Glutamatergic neuron (in vitro differentiated cells): ENCODE measurements at regions not wholly inside any gene's neighbourhood (a gene's known extent, or its start where the extent isn't known, plus 50 kb on each side); places are given as distances from the start of the nearest gene placed in this dataset.

ENCODE experiments used
- DNase-seq: peaks from one replicate; pipeline ENCODE4 v3.0.0; 2022
- H3K27ac Mint-ChIP-seq: one replicate; pipeline ENCODE4 v1.8.0; 2020; ENCODE audit warnings: mild to moderate bottlenecking, mixed read lengths, inconsistent platforms; ENCODE audit not compliant: unreplicated experiment
- H3K27me3 Mint-ChIP-seq: one replicate; pipeline ENCODE4 v1.8.0; 2020; ENCODE audit warnings: mild to moderate bottlenecking, moderate library complexity, mixed read lengths, inconsistent platforms; ENCODE audit not compliant: unreplicated experiment
- H3K36me3 Mint-ChIP-seq: one replicate; pipeline ENCODE4 v1.8.0; 2020; ENCODE audit warnings: mild to moderate bottlenecking, mixed read lengths, inconsistent platforms; ENCODE audit not compliant: unreplicated experiment
- H3K4me1 Mint-ChIP-seq: one replicate; pipeline ENCODE4 v1.8.0; 2020; ENCODE audit warnings: mild to moderate bottlenecking, low read depth, mixed read lengths, inconsistent platforms; ENCODE audit not compliant: unreplicated experiment
- H3K4me3 Mint-ChIP-seq: one replicate; pipeline ENCODE4 v1.8.0; 2020; ENCODE audit warnings: mild to moderate bottlenecking, mixed read lengths, inconsistent platforms; ENCODE audit not compliant: unreplicated experiment
- H3K9me3 Mint-ChIP-seq: one replicate; pipeline ENCODE4 v1.8.0; 2020; ENCODE audit warnings: mild to moderate bottlenecking, moderate library complexity, mixed read lengths, inconsistent platforms; ENCODE audit not compliant: unreplicated experiment
- CTCF ChIP-seq: fragments of 200-600 bp; sonication (generic); IDR thresholded peaks from one replicate; pipeline ENCODE4 v1.5.0; 2021; ENCODE audit not compliant: partially characterized antibody, unreplicated experiment

GRCh38 chr1:239322369-239322768 is 64.0 kb upstream of the CHRM3 start:
- Mint-ChIP-seq H3K4me3 (no peak overlapping the region), H3K4me1 (no peaks in the 10 kb centered on the region)
- no peak for TF ChIP-seq CTCF

GRCh38 chr1:239321877-239322276 is 64.5 kb upstream of the CHRM3 start:
- Mint-ChIP-seq H3K27me3 (no peaks in the 10 kb centered on the region), H3K9me3 (no peaks in the 10 kb centered on the region), H3K4me1 (no peaks in the 10 kb centered on the region), H3K4me3 (no peak overlapping the region), H3K27ac (no peak overlapping the region), H3K36me3 (no peaks in the 10 kb centered on the region)
- no peak for DNase-seq
- no peak for TF ChIP-seq CTCF

More at GRCh38 chr1:239322369-239322768, 64.0 kb upstream of the CHRM3 start:
- no peaks in the 10 kb centered on the region for H3K27me3 Mint-ChIP-seq
- no peaks in the 10 kb centered on the region for H3K9me3 Mint-ChIP-seq
- DNase-seq = no peak
- H3K36me3 Mint-ChIP-seq = no peaks in the 10 kb centered on the region
- no peak overlapping the region for H3K27ac Mint-ChIP-seq

GRCh38 chr1:239317948-239318347 is 68.4 kb upstream of the CHRM3 start:
- DNase-seq = no peak
- no peaks in the 10 kb centered on the region for H3K27me3 Mint-ChIP-seq
- no peak overlapping the region for H3K27ac Mint-ChIP-seq
- H3K36me3 Mint-ChIP-seq = no peaks in the 10 kb centered on the region
- H3K9me3 Mint-ChIP-seq = no peaks in the 10 kb centered on the region
- H3K4me1 Mint-ChIP-seq = no peaks in the 10 kb centered on the region
- TF ChIP-seq CTCF = no peak
- H3K4me3 Mint-ChIP-seq = no peak overlapping the region

GRCh38 chr1:239315631-239316217 is 70.6 kb upstream of the CHRM3 start:
- DNase-seq = no peak
- no peak overlapping the region for H3K27ac Mint-ChIP-seq
- H3K36me3 Mint-ChIP-seq = no peaks in the 10 kb centered on the region
- no peaks in the 10 kb centered on the region for H3K9me3 Mint-ChIP-seq
- TF ChIP-seq CTCF = no peak
- H3K27me3 Mint-ChIP-seq = no peaks in the 10 kb centered on the region
- H3K4me1 Mint-ChIP-seq = no peaks in the 10 kb centered on the region
- H3K4me3 Mint-ChIP-seq = no peak overlapping the region

GRCh38 chr1:239311331-239311730 is 75.0 kb upstream of the CHRM3 start:
- Mint-ChIP-seq H3K4me3 (no peak overlapping the region), H3K9me3 (no peaks in the 10 kb centered on the region), H3K36me3 (no peaks in the 10 kb centered on the region), H3K27me3 (no peaks in the 10 kb centered on the region), H3K4me1 (no peaks in the 10 kb centered on the region), H3K27ac (no peak overlapping the region)
- DNase-seq = no peak
- TF ChIP-seq CTCF = no peak
